ENCODE measurements at regions not wholly inside any gene's neighbourhood (a gene's known extent, or its start where the extent isn't known, plus 50 kb on each side); places are given as distances from the start of the nearest gene placed in this dataset.

GRCh38 chr6:140281236-140281635 is 906.8 kb upstream of the CITED2 start:
- H3K27me3 ChIP-seq (ENCODE audit: insufficient read depth, low read depth): no peaks in the 10 kb centered on the region
- H3K4me2 ChIP-seq: no peak overlapping the region
- H4K20me1 ChIP-seq (ENCODE audit: insufficient read depth): no peaks in the 10 kb centered on the region
- no peak for DNase-seq
- H3K4me3 ChIP-seq: no peak overlapping the region
- no peaks in the 10 kb centered on the region for H3K9me3 ChIP-seq (ENCODE audit: insufficient read depth, low read depth)
- H3K4me1 ChIP-seq (replicated peaks; ENCODE audit: insufficient read depth): no peaks in the 10 kb centered on the region
- no peak overlapping the region for H3K27ac ChIP-seq
- intact Hi-C loops (cut with micrococcal nuclease; ENCODE audit: unreplicated experiment): no loop called here
- no peak for TF ChIP-seq CTCF (conservative IDR thresholded peaks at IDR 0.05)
- no peak for TF ChIP-seq EZH2 (IDR thresholded peaks at IDR 0.05; ENCODE audit: low read depth)
- BruUV-seq (replicated peaks): no TSS peak
- H3F3A ChIP-seq (ENCODE audit: insufficient read depth, low read depth): no peaks in the 10 kb centered on the region
- no peak overlapping the region for H2AFZ ChIP-seq
- H3K9me2 ChIP-seq (ENCODE audit: insufficient read depth): peaks cover 3% of the 10 kb centered on the region; the same call in 1 of the 2 replicates
- ChIA-PET CTCF (no interaction called here), POLR2A (ENCODE audit: unreplicated experiment) (no interaction called here)
- H3K79me2 ChIP-seq (ENCODE audit: low read depth): no peaks in the 10 kb centered on the region
- no peaks in the 10 kb centered on the region for H3K36me3 ChIP-seq (ENCODE audit: low read depth)

DNA sequence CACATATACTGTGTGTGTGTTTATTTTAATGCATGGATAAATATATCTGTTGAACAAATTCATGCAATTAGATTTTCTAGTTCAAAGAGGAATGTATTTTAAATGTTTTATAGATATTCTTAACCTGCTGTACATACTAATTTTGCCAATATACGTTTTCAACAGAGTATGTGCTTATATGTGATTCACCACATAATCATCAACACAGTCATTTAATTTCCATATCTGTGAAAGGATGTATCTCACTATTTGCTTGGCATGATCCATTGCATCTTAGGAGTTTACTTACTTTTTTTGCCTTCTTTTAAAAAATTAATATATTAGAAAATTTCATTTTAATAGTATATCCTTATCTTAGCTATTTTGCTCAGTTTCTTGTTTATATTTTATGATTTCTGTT is 902.3 kb upstream of the CITED2 start:
- no peaks in the 10 kb centered on the region for H3K36me3 ChIP-seq (ENCODE audit: low read depth)
- no peak overlapping the region for H3K4me2 ChIP-seq
- H3K4me3 ChIP-seq: no peak overlapping the region
- no peaks in the 10 kb centered on the region for H3K79me2 ChIP-seq (ENCODE audit: low read depth)
- H3K9me2 ChIP-seq (ENCODE audit: insufficient read depth): peaks cover 3% of the 10 kb centered on the region; the same call in 1 of the 2 replicates
- no peaks in the 10 kb centered on the region for H3K27me3 ChIP-seq (ENCODE audit: insufficient read depth, low read depth)
- ChIA-PET POLR2A (ENCODE audit: unreplicated experiment) (no interaction called here), CTCF (no interaction called here)
- no peaks in the 10 kb centered on the region for H3F3A ChIP-seq (ENCODE audit: insufficient read depth, low read depth)
- intact Hi-C loops (cut with micrococcal nuclease; ENCODE audit: unreplicated experiment): no loop called here
- no peak for DNase-seq
- 0 out of 2 replicates have a peak, but pooled peaks cover 5% of the 10 kb centered on the region for H3K9me3 ChIP-seq (ENCODE audit: insufficient read depth, low read depth)
- BruUV-seq (replicated peaks): no TSS peak
- H4K20me1 ChIP-seq (ENCODE audit: insufficient read depth): no peaks in the 10 kb centered on the region
- no peaks in the 10 kb centered on the region for H3K4me1 ChIP-seq (replicated peaks; ENCODE audit: insufficient read depth)
- no peak overlapping the region for H3K27ac ChIP-seq
- H2AFZ ChIP-seq: no peak overlapping the region
- TF ChIP-seq CTCF (conservative IDR thresholded peaks at IDR 0.05): no peak
- TF ChIP-seq EZH2 (IDR thresholded peaks at IDR 0.05; ENCODE audit: low read depth): no peak

DNA sequence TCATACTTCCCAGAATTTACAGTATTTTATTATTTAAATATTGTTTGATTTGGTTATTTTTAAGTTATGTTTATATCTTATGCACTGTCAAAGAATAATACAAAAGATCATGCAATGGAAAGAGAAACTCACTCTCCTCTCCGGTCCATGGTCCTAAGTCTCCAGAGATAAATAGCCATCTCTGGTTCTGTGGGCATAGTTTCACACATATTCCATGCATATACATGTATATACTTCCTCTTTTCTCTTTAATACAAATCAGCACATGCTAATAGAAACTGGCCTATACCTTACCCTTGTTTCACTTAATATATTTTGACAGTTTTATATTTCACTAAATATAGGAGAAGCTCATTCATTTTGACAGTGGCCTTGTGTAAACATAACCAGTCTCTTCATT is 901.7 kb upstream of the CITED2 start:
- BruUV-seq (replicated peaks): no TSS peak
- Histone ChIP-seq H3K27ac (no peak overlapping the region), H3K79me2 (ENCODE audit: low read depth) (no peaks in the 10 kb centered on the region), H3K36me3 (ENCODE audit: low read depth) (no peaks in the 10 kb centered on the region), H3K9me3 (ENCODE audit: insufficient read depth, low read depth) (0 out of 2 replicates have a peak, but pooled peaks cover 5% of the 10 kb centered on the region), H2AFZ (no peak overlapping the region), H4K20me1 (ENCODE audit: insufficient read depth) (no peaks in the 10 kb centered on the region), H3K4me3 (no peak overlapping the region), H3K4me2 (no peak overlapping the region), H3K9me2 (ENCODE audit: insufficient read depth) (peaks cover 3% of the 10 kb centered on the region; the same call in 1 of the 2 replicates), H3K27me3 (ENCODE audit: insufficient read depth, low read depth) (no peaks in the 10 kb centered on the region), H3F3A (ENCODE audit: insufficient read depth, low read depth) (no peaks in the 10 kb centered on the region), H3K4me1 (replicated peaks; ENCODE audit: insufficient read depth) (no peaks in the 10 kb centered on the region)
- ChIA-PET CTCF (no interaction called here), POLR2A (ENCODE audit: unreplicated experiment) (no interaction called here)
- TF ChIP-seq CTCF (conservative IDR thresholded peaks at IDR 0.05) (no peak), EZH2 (IDR thresholded peaks at IDR 0.05; ENCODE audit: low read depth) (no peak)
- no peak for DNase-seq
- intact Hi-C loops (cut with micrococcal nuclease; ENCODE audit: unreplicated experiment): no loop called here

Measured in PC-9 (cell line).